Fibroblast of lung (primary cell): ENCODE measurements at regions not wholly inside any gene's neighbourhood (a gene's known extent, or its start where the extent isn't known, plus 50 kb on each side); places are given as distances from the start of the nearest gene placed in this dataset.

Experiments
- EZH2 ChIP-seq: IDR thresholded peaks from 2 replicates; pipeline ENCODE4 v1.5.1; 2012; ENCODE audit warnings: low read length, control low read depth, mild to moderate bottlenecking; ENCODE audit errors: missing control alignments
- TF ChIP-seq, protein P1 (sequence below), 2 donors: IDR thresholded peaks in 1 of 2; conservative IDR thresholded peaks in 1 of 2; 1 replicate in 1 of 2; 2 replicates in 1 of 2; pipeline ENCODE4 v1.5.1; 2011 to 2012; ENCODE audit warnings: low read length in 2 of 2, control low read depth in 1 of 2, inconsistent platforms in 1 of 2, low read depth in 1 of 2, mild to moderate bottlenecking in 1 of 2

DNA sequence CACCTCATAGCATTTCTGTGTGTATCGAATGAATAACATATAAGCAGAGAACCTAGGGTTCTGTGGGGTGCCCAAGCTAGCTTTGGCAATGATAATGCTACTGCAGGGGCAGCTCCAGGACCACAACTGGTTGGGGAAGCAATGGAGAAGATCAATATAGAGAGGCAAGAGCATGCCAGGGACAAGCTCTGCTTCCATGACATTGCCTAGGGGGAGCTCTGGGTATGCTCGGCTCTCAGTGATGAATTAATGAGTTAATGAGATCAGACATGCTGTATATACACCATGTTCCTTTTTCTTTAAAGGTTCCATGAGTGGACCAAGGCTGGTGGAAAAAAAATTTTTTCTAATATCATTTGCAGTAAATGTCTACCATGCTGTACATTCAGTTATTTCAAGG, 618.4 kb downstream of the BCL11A start:
- TF ChIP-seq, protein P1, sequence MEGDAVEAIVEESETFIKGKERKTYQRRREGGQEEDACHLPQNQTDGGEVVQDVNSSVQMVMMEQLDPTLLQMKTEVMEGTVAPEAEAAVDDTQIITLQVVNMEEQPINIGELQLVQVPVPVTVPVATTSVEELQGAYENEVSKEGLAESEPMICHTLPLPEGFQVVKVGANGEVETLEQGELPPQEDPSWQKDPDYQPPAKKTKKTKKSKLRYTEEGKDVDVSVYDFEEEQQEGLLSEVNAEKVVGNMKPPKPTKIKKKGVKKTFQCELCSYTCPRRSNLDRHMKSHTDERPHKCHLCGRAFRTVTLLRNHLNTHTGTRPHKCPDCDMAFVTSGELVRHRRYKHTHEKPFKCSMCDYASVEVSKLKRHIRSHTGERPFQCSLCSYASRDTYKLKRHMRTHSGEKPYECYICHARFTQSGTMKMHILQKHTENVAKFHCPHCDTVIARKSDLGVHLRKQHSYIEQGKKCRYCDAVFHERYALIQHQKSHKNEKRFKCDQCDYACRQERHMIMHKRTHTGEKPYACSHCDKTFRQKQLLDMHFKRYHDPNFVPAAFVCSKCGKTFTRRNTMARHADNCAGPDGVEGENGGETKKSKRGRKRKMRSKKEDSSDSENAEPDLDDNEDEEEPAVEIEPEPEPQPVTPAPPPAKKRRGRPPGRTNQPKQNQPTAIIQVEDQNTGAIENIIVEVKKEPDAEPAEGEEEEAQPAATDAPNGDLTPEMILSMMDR (conservative IDR thresholded peaks at IDR 0.05 in 1 of 2, IDR thresholded peaks at IDR 0.05 in 1 of 2; ENCODE audit: low read depth in 1 of 2, low read length in 2 of 2): no peak
- TF ChIP-seq EZH2: no peak
